SK-N-SH treated with all-trans-retinoic acid at 6 μM for 48 hours (cell line): ENCODE measurements at regions not wholly inside any gene's neighbourhood (a gene's known extent, or its start where the extent isn't known, plus 50 kb on each side); places are given as distances from the start of the nearest gene placed in this dataset.

Experiments used
- ATAC-seq: fragments of 200-7000 bp; cut with Tn5 transposase; 3 replicates; pipeline ENCODE4 v1.9.1; 2020; ENCODE audit warnings: mild to moderate bottlenecking, moderate library complexity
- ARNTL ChIP-seq: fragments of 450-650 bp; formaldehyde crosslinking; IDR thresholded peaks from 2 replicates; pipeline ENCODE4 v1.5.0; 2020; ENCODE audit warnings: low read depth, mild to moderate bottlenecking, moderate library complexity, borderline replicate concordance
- CREB5 ChIP-seq: fragments of 250-450 bp; sonication (Bioruptor Pico); IDR thresholded peaks from 2 replicates; pipeline ENCODE4 v1.5.1; 2020; ENCODE audit warnings: low read depth, mild to moderate bottlenecking, moderate library complexity
- CSDC2 ChIP-seq: fragments of 250-450 bp; sonication (Bioruptor Pico); IDR thresholded peaks from 2 replicates; pipeline ENCODE4 v1.5.0; 2020; ENCODE audit warnings: mild to moderate bottlenecking, moderate library complexity
- CSRNP3 ChIP-seq: fragments of 250-450 bp; sonication (Bioruptor Pico); IDR thresholded peaks from 2 replicates; pipeline ENCODE4 v1.5.1; 2021; ENCODE audit warnings: mild to moderate bottlenecking, moderate library complexity
- ESRRG ChIP-seq: fragments of 250-450 bp; sonication (Bioruptor Pico); IDR thresholded peaks from 2 replicates; pipeline ENCODE4 v1.6.1; 2021; ENCODE audit warnings: mild to moderate bottlenecking
- GLIS3 ChIP-seq: fragments of 250-450 bp; sonication (Bioruptor Pico); IDR thresholded peaks from 2 replicates; pipeline ENCODE4 v1.5.0; 2020; ENCODE audit warnings: mild to moderate bottlenecking, moderate library complexity
- ISL1 ChIP-seq: fragments of 250-450 bp; sonication (Bioruptor Pico); IDR thresholded peaks from 2 replicates; pipeline ENCODE4 v2.1.2; 2022; ENCODE audit warnings: mild to moderate bottlenecking, moderate library complexity
- OSR1 ChIP-seq: fragments of 250-450 bp; sonication (Bioruptor Pico); IDR thresholded peaks from 2 replicates; pipeline ENCODE4 v1.8.0; 2022; ENCODE audit warnings: moderate library complexity, mild to moderate bottlenecking, inconsistent platforms
- PATZ1 ChIP-seq: fragments of 250-450 bp; sonication (Bioruptor Pico); IDR thresholded peaks from 2 replicates; pipeline ENCODE4 v1.8.0; 2020; ENCODE audit warnings: mild to moderate bottlenecking, moderate library complexity, borderline replicate concordance
- POU6F1 ChIP-seq: fragments of 250-450 bp; sonication (Bioruptor Pico); IDR thresholded peaks from 2 replicates; pipeline ENCODE4 v1.8.0; 2021; ENCODE audit warnings: low read depth, mild to moderate bottlenecking, moderate library complexity, borderline replicate concordance
- PPARA ChIP-seq: fragments of 250-450 bp; sonication (Bioruptor Pico); IDR thresholded peaks from 2 replicates; pipeline ENCODE4 v1.5.0; 2020; ENCODE audit warnings: mild to moderate bottlenecking, borderline replicate concordance
- RARB ChIP-seq: fragments of 250-450 bp; sonication (Bioruptor Pico); IDR thresholded peaks from 2 replicates; pipeline ENCODE4 v1.8.0; 2021; ENCODE audit warnings: mild to moderate bottlenecking, moderate library complexity
- SNAI2 ChIP-seq: fragments of 250-450 bp; sonication (Bioruptor Pico); IDR thresholded peaks from 2 replicates; pipeline ENCODE4 v1.5.0; 2020; ENCODE audit warnings: mild to moderate bottlenecking, moderate library complexity
- TCF4 ChIP-seq: fragments of 250-450 bp; sonication (Bioruptor Pico); IDR thresholded peaks from 2 replicates; pipeline ENCODE4 v1.8.0; 2021; ENCODE audit warnings: mild to moderate bottlenecking, moderate library complexity, borderline replicate concordance
- TOX ChIP-seq: fragments of 250-450 bp; sonication (Bioruptor Pico); IDR thresholded peaks from 2 replicates; pipeline ENCODE4 v1.8.0; 2021; ENCODE audit warnings: mild to moderate bottlenecking, moderate library complexity, borderline replicate concordance
- TSHZ2 ChIP-seq: fragments of 250-450 bp; sonication (Bioruptor Pico); IDR thresholded peaks from 2 replicates; pipeline ENCODE4 v1.5.0; 2020; ENCODE audit warnings: mild to moderate bottlenecking, moderate library complexity
- ZFP3 ChIP-seq: fragments of 250-450 bp; sonication (Bioruptor Pico); IDR thresholded peaks from 2 replicates; pipeline ENCODE4 v1.5.0; 2020; ENCODE audit warnings: mild to moderate bottlenecking, moderate library complexity
- ZNF565 ChIP-seq: fragments of 450-650 bp; formaldehyde crosslinking; conservative IDR thresholded peaks from 2 replicates; pipeline ENCODE4 v1.5.0; 2020; ENCODE audit warnings: low read depth, mild to moderate bottlenecking, moderate library complexity
- ZNF70 ChIP-seq: fragments of 450-650 bp; formaldehyde crosslinking; IDR thresholded peaks from 2 replicates; pipeline ENCODE4 v1.5.0; 2020; ENCODE audit warnings: mild to moderate bottlenecking, moderate library complexity
- ZNF8 ChIP-seq: fragments of 450-650 bp; formaldehyde crosslinking; IDR thresholded peaks from 2 replicates; pipeline ENCODE4 v1.5.0; 2020; ENCODE audit warnings: mild to moderate bottlenecking, moderate library complexity

GRCh38 chr10:42937048-42937447, 139.8 kb upstream of the RET start:
- no peak for ATAC-seq
- TF ChIP-seq ISL1 (CRISPR knock-in tag) (no peak), PATZ1 (CRISPR knock-in tag) (no peak), CREB5 (CRISPR knock-in tag) (no peak), CSRNP3 (CRISPR knock-in tag) (no peak), POU6F1 (no peak), TOX (CRISPR knock-in tag) (no peak)

- ATAC-seq = no peak
- TF ChIP-seq PPARA (CRISPR knock-in tag) (no peak), ZFP3 (no peak), CSDC2 (CRISPR knock-in tag) (no peak), TSHZ2 (CRISPR knock-in tag) (no peak), ZNF565 (CRISPR knock-in tag) (no peak)
- TF ChIP-seq, all 23 proteins: peak for 0
Measured at GRCh38 chr10:42937649-42938180, 139.2 kb upstream of the RET start.

GRCh38 chr10:42938351-42938750, 138.5 kb upstream of the RET start:
- TF ChIP-seq ZFP3 (no peak), GLIS3 (CRISPR knock-in tag) (no peak), CREB5 (CRISPR knock-in tag) (no peak), ZNF8 (CRISPR knock-in tag) (no peak), CSRNP3 (CRISPR knock-in tag) (no peak), ZNF70 (CRISPR knock-in tag) (no peak), ISL1 (CRISPR knock-in tag) (no peak), SNAI2 (CRISPR knock-in tag) (no peak), ZNF565 (CRISPR knock-in tag) (no peak), ESRRG (no peak), CSDC2 (CRISPR knock-in tag) (no peak), ARNTL (CRISPR knock-in tag) (no peak), TSHZ2 (CRISPR knock-in tag) (no peak), OSR1 (CRISPR knock-in tag) (no peak), TCF4 (CRISPR knock-in tag) (no peak), RARB (no peak)
- no peak for ATAC-seq
